Gastrocnemius medialis (tissue), 4 donors: ENCODE measurements at regions not wholly inside any gene's neighbourhood (a gene's known extent, or its start where the extent isn't known, plus 50 kb on each side); places are given as distances from the start of the nearest gene placed in this dataset.

Experiments
- CTCF ChIP-seq, 5 experiments: fragments of 450-650 bp in 3 of 5; fragments of 200-600 bp in 2 of 5; sonication (generic) in 2 of 5; IDR thresholded peaks in 4 of 5; conservative IDR thresholded peaks in 1 of 5; 1 replicate in 4 of 5; 2 replicates in 1 of 5; pipeline ENCODE4 v1.5.1; 2016 to 2019; ENCODE audit warnings: antibody characterized with exemption in 5 of 5, mild to moderate bottlenecking in 3 of 5, moderate library complexity in 3 of 5
- POLR2A ChIP-seq, 2 donors: fragments of 450-650 bp; IDR thresholded peaks; one replicate each; pipeline ENCODE4 v1.6.1; 2017; ENCODE audit warnings: antibody characterized with exemption in 2 of 2, mild to moderate bottlenecking in 2 of 2, moderate library complexity in 2 of 2

- TF ChIP-seq CTCF (IDR thresholded peaks at IDR 0.05 in 4 of 5, conservative IDR thresholded peaks at IDR 0.05 in 1 of 5) = no peak
- TF ChIP-seq POLR2A (IDR thresholded peaks at IDR 0.05) = no peak
Observed at GRCh38 chr14:89564989-89565388, 148.0 kb upstream of the FOXN3 start.
